Activated naive CD4-positive, alpha-beta T cell treated with anti-CD3 and anti-CD28 coated beads for 36 hours (primary cell): ENCODE measurements at regions not wholly inside any gene's neighbourhood (a gene's known extent, or its start where the extent isn't known, plus 50 kb on each side); places are given as distances from the start of the nearest gene placed in this dataset.
"Not testable (repeated sequence)": the region's sequence is repeated elsewhere in the genome, so short reads cannot be mapped to it uniquely, and the experiment has no call there.

ENCODE experiments used
- CTCF ChIA-PET: fragments of 350-600 bp; sonication (Branson Sonifier 250); formaldehyde crosslinking; loops from one replicate; lab custom pipeline; 2021; ENCODE audit warnings: antibody characterized with exemption; lab: Charles Lee
- DNase-seq: peaks from one replicate; pipeline ENCODE4 v3.0.0-alpha.2; 2020
- H3K27ac Mint-ChIP-seq: one replicate; pipeline ENCODE4 v1.8.0; 2021; ENCODE audit warnings: mild to moderate bottlenecking, mixed read lengths
- H3K27me3 Mint-ChIP-seq: one replicate; pipeline ENCODE4 v1.8.0; 2021; ENCODE audit warnings: low read depth, mixed read lengths
- H3K36me3 Mint-ChIP-seq: one replicate; pipeline ENCODE4 v1.8.0; 2021; ENCODE audit warnings: low read depth, mixed read lengths
- H3K4me1 Mint-ChIP-seq: one replicate; pipeline ENCODE4 v1.8.0; 2021; ENCODE audit warnings: low read depth, mixed read lengths
- H3K4me3 Mint-ChIP-seq: one replicate; pipeline ENCODE4 v1.8.0; 2021; ENCODE audit warnings: mild to moderate bottlenecking, moderate library complexity, mixed read lengths
- H3K9me3 Mint-ChIP-seq: one replicate; pipeline ENCODE4 v1.8.0; 2021; ENCODE audit warnings: mixed read lengths
- intact Hi-C: fragments of 100-400 bp; cut with micrococcal nuclease; formaldehyde crosslinking; loops from one replicate; pipeline ENCODE4 v1.15.1; 2023

DNA sequence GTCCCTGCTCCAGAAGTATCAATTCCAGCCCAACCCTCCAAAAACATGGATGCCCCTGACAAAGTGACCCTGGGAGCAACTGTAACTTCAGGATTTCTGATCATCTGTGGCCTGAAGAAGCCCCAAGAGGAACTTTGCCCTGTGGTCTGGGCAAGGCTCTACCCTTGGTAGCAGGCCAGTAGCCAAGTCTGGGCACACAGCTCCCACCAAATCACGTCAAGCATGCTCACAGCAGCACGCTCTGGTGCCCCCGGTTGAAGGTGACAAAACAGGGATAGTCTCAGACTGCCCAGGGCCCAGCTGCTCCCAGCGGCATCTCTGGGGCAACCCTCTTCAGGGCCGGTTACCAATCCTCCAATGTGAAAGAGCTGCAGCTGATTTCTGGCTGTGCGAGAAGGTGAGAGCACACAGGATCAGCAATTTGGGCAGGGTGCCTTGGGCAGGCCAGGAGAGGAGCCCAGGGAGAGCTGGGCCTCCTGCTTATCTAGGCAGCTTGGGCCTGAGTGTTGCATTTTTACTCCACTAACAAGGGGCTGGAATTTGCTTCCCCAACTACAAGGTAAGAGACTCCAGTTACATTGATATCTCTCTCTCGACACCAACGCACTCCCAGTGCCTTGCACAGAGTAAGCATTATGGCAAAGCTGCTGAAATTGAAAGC lies 418.1 kb downstream of the BCOR start:
- H3K4me1 Mint-ChIP-seq, result no peaks in the 10 kb centered on the region
- no peak overlapping the region for H3K4me3 Mint-ChIP-seq
- no peaks in the 10 kb centered on the region for H3K27me3 Mint-ChIP-seq
- H3K36me3 Mint-ChIP-seq, result no peaks in the 10 kb centered on the region
- no peak for DNase-seq
- no peak overlapping the region for H3K27ac Mint-ChIP-seq
- CTCF ChIA-PET, result no interaction called here
- intact Hi-C loops, result no loop called here
- H3K9me3 Mint-ChIP-seq, result no peaks in the 10 kb centered on the region

DNA sequence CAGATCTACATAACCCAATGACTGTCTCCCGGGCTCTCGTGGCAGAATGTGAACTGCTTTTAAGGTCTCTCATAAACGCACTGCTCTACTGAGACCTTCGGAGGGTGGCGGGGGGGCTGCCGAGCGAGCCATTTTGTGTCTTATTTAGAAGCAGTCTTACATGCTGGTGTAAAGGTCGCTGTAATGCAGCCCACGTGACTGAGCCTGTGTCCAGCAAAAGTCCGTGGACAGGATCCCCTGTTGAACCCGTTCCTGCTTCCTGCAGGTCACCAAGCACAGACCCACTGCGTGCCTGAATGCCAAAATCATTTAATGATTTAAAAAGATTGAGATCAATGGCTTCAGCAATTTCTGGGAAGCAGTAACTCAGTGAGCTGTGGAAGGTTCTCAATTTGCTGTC lies 415.9 kb downstream of the BCOR start:
- DNase-seq, result no peak
- CTCF ChIA-PET, result no interaction called here

DNA sequence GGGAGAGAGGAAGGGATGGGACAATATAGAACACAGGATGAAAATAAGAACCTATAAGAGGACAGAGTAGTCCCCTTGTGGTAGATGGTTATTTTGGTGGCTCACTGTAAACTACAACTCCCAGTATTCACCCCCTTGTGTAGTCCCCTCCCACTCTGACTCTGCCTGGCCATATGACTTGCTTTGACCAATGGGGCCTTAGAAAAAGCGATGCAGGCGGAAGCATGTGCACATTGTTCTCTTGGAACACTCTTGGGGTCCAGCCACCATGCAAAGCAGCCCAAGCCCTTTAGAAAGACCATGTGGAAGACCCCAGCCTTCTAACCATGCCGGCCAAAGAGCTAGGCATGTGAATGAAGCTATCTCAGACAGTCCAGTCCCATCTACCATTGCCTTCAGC lies 415.0 kb downstream of the BCOR start:
- Mint-ChIP-seq H3K4me1 (no peaks in the 10 kb centered on the region), H3K27ac (no peak overlapping the region), H3K9me3 (no peaks in the 10 kb centered on the region), H3K36me3 (no peaks in the 10 kb centered on the region), H3K27me3 (no peaks in the 10 kb centered on the region), H3K4me3 (no peak overlapping the region)
- no peak for DNase-seq
- intact Hi-C loops, result no loop called here
- CTCF ChIA-PET, result no interaction called here

More for the DNA sequence above, 415.9 kb downstream of the BCOR start:
- H3K27me3 Mint-ChIP-seq, result no peaks in the 10 kb centered on the region
- no peak overlapping the region for H3K27ac Mint-ChIP-seq
- no peaks in the 10 kb centered on the region for H3K36me3 Mint-ChIP-seq
- intact Hi-C loops, result no loop called here
- no peaks in the 10 kb centered on the region for H3K9me3 Mint-ChIP-seq
- no peak overlapping the region for H3K4me3 Mint-ChIP-seq
- H3K4me1 Mint-ChIP-seq, result no peaks in the 10 kb centered on the region

DNA sequence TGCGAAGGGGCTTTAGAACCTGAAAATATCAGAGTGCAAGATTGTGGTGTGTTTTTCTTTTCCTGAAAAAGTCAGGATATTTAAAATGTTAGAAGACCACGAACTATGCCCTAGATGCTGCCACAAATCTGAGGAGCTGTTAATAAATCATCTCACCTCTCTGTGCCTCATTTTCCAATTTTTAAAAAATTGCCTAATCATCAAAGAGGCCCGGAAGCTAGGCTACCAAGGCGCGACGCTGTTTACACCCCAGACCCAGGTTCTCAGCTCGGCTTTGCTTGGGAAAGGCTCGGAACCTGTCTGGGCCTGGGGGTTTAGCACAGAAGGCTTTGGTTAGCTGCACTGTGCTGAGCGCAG lies 409.6 kb downstream of the BCOR start:
- Mint-ChIP-seq H3K36me3 (no peaks in the 10 kb centered on the region), H3K9me3 (no peaks in the 10 kb centered on the region), H3K4me3 (peak overlapping the region; percentile 15), H3K27me3 (no peaks in the 10 kb centered on the region), H3K4me1 (peaks cover 3% of the 10 kb centered on the region), H3K27ac (no peak overlapping the region)
- DNase-seq, result no peak
- CTCF ChIA-PET, result no interaction called here
- intact Hi-C loops, result no loop called here

DNA sequence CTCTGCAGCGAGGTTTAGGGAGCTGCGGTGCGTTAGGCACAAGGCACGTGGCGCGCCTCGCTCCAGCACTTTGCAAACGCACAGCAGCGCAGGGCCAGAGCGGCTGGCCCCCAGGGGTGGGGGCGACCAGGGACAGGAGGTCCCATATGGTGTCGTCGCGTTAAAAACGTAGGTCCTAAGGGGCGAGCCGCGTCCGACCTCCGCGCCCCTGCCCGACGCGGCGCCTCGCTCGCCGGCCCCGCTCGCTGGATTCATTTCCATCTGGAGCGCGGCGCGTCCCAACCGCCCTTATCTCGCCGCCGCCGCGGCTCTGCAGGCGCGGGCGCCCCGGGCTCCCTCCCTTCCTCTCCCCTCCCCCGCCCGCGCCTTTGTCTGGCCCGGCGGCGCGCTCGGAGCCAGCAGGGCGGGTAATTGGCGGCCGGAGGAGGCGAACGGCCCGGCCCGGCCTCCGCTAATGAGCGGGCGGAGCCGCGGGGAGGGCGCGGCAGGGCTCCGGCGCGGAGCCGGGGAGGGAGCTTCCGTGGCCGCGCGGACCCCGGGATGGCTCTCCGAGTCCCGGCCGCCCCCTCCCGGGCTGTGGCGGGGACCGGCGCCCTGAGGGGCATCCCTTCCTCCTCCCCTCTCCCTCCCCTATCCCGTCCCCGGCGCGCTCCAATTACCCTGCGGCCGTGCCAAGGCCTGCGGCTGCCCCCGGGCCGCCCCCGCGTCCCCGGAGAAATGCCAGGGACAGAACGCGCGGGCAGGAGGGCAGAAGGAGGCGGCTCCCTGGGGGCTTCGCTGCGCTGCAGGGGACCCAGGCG lies 409.0 kb downstream of the BCOR start:
- DNase-seq, result peak; percentile 31
- Mint-ChIP-seq H3K27ac (no peak overlapping the region), H3K36me3 (no peaks in the 10 kb centered on the region), H3K4me3 (peak overlapping the region; percentile 15), H3K4me1 (peaks cover 3% of the 10 kb centered on the region), H3K27me3 (no peaks in the 10 kb centered on the region), H3K9me3 (no peaks in the 10 kb centered on the region)
- intact Hi-C loops, result no loop called here
- CTCF ChIA-PET, result interaction anchor here (1.0 kb wide), 1 partner anchor 42 kb away, joined by 3 read pairs; no protein-coding TSS in a partner anchor

DNA sequence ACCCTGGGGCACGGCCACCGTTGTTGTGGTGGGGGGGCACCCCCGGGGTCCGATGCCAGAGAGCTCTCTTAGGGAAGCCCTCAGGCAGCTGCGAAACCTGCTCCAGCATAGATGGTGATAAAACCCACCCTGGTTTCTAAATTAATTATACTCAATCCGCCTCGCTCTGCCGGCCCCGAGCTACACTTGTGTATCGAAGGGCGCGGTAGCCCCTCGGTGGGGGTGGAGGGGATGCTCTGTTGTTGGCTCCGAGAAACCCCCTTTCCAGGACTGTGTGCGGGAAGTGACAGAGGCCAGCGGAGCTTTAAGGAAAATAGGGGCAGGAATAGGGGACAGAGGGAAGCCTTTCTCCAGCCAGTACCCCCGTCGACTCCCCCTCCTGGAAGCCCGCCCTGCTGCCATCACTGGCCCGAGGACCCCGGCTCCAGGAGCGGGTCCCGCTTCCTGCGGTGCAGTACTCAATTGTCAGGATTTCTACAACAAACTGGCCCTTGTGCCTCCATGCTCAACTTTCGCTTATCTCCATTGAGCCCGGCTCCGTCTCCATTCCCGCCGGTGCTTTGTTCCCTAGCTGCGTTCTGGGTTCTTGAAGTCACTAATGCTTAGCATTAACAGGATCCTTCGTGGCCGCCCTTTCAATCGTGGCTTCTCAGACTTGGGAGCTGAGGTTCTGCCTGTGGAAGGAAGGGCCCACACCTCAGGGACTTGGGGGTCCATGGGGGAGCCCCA lies 408.2 kb downstream of the BCOR start:
- Mint-ChIP-seq H3K9me3 (no peaks in the 10 kb centered on the region), H3K4me3 (peak overlapping the region; percentile 12), H3K27ac (no peak overlapping the region), H3K36me3 (no peaks in the 10 kb centered on the region), H3K27me3 (no peaks in the 10 kb centered on the region), H3K4me1 (peaks cover 3% of the 10 kb centered on the region)
- intact Hi-C loops, result no loop called here
- CTCF ChIA-PET, result interaction anchor here (0.6 to 1.0 kb wide), 2 partner anchors 40 to 41 kb away, joined by 3 read pairs; no protein-coding TSS in a partner anchor
- DNase-seq, result no peak

DNA sequence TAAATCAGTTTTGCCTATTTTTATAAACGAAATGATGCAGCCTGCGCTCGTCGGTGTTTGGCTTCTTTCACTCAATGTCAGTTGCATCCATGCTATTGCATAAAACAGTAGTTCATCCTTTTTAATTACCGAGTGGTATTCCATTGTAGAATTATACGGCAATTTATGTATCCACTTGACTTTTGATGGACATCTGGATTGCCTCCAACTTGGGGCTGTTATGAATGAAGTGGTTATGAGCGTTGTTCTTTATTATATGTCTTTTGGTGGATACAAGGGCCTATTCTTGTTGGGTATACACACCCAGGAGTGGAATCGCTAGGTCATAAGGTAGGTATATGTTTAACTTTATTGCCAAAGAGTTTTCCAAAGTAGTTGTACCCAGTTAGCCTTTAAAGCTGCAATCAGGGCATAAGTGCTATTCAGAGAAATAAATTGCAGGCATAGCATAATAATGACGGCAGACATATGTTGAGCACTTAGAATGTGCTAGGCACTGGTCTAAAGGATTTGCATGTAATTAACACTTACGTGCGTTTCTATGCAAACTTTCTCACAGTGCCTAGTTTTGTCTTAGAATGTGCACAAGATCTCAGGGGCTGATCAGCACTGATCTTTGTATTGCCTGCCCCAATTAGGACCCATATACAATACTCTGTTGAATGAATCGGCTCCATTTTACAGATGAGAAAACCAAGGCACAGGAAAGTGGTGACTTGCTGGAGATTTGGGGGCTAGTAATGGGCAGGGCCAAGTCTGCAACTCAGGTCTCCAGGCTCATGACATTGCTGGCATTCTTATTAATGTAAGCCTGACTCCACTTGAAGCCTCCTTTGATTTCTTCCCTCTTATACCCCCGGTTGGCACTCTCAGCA lies 407.0 kb downstream of the BCOR start:
- Mint-ChIP-seq H3K9me3 (no peaks in the 10 kb centered on the region), H3K27ac (no peak overlapping the region), H3K4me3 (no peak overlapping the region), H3K27me3 (no peaks in the 10 kb centered on the region), H3K4me1 (peaks cover 3% of the 10 kb centered on the region), H3K36me3 (no peaks in the 10 kb centered on the region)
- DNase-seq, result no peak
- CTCF ChIA-PET, result no interaction called here
- intact Hi-C loops, result no loop called here

DNA sequence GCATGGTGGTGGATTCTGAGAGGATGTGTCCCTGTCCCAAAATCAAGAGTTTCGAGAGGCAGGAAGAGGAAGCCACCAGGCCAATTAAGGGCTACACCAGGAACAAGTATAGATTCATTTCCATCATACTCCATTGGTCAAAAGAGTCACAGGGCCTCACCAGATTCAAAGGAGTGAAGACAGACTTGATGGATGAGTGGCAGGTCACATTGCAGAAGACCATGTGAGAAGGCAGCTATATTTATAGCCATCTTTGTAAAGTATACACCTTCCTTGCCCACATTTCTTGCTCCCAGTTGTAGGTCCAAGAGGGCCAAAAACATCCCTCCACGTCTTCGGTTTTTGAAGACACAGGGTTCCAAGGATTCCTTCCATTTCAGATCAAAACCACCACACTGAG lies 406.0 kb downstream of the BCOR start:
- Mint-ChIP-seq H3K36me3 (no peaks in the 10 kb centered on the region), H3K9me3 (peaks cover 3% of the 10 kb centered on the region), H3K4me1 (peaks cover 3% of the 10 kb centered on the region), H3K4me3 (no peak overlapping the region), H3K27me3 (no peaks in the 10 kb centered on the region), H3K27ac (no peak overlapping the region)
- intact Hi-C loops, result no loop called here
- DNase-seq, result no peak
- CTCF ChIA-PET, result no interaction called here

DNA sequence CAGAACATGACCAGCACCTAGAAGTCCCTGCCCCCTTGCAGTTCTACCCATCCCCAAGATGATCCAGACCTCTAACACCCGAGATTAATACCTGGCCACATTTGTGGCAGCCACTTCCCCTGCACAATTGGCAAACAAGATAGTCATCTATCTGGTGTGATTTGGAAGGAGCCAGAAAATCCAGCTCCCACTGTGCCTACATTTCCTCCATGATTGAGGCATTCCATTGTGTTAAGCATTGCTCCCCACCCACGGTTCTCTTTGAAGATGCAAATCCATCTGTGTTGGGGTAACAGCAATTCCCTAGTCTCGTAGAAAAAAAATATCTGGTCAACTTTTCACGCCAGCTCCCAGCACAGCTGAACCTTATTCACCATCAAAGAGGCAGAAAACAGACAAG lies 405.0 kb downstream of the BCOR start:
- Mint-ChIP-seq H3K4me3 (no peak overlapping the region), H3K9me3 (peaks cover 3% of the 10 kb centered on the region), H3K27ac (no peak overlapping the region), H3K4me1 (peaks cover 3% of the 10 kb centered on the region), H3K36me3 (no peaks in the 10 kb centered on the region), H3K27me3 (no peaks in the 10 kb centered on the region)
- no peak for DNase-seq
- intact Hi-C loops, result no loop called here
- CTCF ChIA-PET, result no interaction called here

DNA sequence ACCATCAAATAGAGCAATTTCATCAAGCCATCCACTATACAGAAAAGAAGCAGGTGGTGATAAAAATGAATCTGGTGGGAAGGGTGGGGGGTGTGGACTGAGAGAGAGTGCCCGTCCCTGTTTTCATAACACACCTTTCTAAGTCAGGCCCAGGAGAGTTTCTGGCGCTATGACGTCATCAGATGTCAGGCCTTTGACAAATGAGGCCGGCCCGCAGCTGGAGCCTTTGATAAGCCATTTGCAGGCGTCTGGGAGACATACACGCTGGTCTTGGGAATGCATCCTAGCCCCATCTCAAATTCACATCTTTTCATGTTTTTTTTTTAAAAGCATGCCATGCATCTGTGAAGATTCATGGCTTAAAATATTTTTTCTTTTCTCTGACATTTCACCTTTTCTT lies 404.5 kb downstream of the BCOR start:
- Mint-ChIP-seq H3K4me3 (no peak overlapping the region), H3K4me1 (peaks cover under 1% of the 10 kb centered on the region), H3K36me3 (no peaks in the 10 kb centered on the region), H3K27me3 (no peaks in the 10 kb centered on the region), H3K27ac (no peak overlapping the region), H3K9me3 (peaks cover 3% of the 10 kb centered on the region)
- DNase-seq, result no peak
- CTCF ChIA-PET, result no interaction called here
- intact Hi-C loops, result no loop called here

DNA sequence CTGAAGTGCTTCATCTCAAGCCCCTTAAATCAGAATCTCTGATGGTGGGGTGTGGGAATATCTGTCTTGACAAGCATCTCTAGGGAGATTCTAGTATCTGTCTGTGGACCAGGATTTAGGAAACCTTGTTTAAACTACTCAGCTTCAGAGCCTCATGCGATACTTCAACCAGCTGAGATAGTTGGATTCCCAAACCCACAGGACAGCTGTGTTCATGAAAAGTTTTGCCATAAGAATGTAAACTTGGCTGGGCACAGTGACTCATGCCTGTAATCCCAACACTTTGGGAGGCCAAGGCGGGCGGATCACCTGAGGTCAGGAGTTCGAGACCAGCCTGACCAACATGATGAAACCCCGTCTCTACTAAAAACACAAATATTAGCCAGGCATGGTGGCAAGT lies 395.1 kb downstream of the BCOR start:
- CTCF ChIA-PET, result interaction anchor here (0.8 kb wide), 1 partner anchor 218 kb away, joined by 3 read pairs; no protein-coding TSS in a partner anchor
- H3K27ac Mint-ChIP-seq, H3K9me3 Mint-ChIP-seq, H3K4me1 Mint-ChIP-seq, DNase-seq, H3K27me3 Mint-ChIP-seq, H3K4me3 Mint-ChIP-seq, intact Hi-C loops, H3K36me3 Mint-ChIP-seq: not testable (repeated sequence)

DNA sequence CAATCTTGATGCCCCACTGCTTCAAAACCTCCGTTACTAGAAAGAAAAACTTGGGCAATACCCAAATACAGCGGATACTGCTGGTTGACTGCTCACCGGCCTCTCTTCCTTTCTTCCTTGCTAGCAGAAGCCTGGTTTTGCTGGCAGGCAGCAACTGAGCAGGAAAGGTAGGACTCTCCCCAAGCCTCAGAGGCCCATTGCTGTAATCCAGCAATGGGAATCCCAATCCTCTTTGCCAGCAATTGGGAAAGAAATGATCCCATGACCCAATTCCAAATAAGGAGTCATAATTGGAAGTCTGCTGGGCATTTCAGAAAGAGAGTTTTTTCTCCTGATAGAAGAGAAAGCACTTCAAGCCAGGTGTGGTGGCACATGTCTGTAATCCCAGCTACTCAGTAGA lies 394.5 kb downstream of the BCOR start:
- CTCF ChIA-PET, result no interaction called here
- H3K9me3 Mint-ChIP-seq, result no peaks in the 10 kb centered on the region

More for the DNA sequence above, 394.5 kb downstream of the BCOR start:
- no peaks in the 10 kb centered on the region for H3K4me1 Mint-ChIP-seq
- no peak overlapping the region for H3K27ac Mint-ChIP-seq
- no peaks in the 10 kb centered on the region for H3K36me3 Mint-ChIP-seq
- H3K27me3 Mint-ChIP-seq, result no peaks in the 10 kb centered on the region
- no peak overlapping the region for H3K4me3 Mint-ChIP-seq
- intact Hi-C loops, result no loop called here
- no peak for DNase-seq
